ENCODE measurements at regions not wholly inside any gene's neighbourhood (a gene's known extent, or its start where the extent isn't known, plus 50 kb on each side); places are given as distances from the start of the nearest gene placed in this dataset.
"Not testable (repeated sequence)": the region's sequence is repeated elsewhere in the genome, so short reads cannot be mapped to it uniquely, and the experiment has no call there.

- no peak for DNase-seq (ENCODE audit: low spot score)
- no peak for TF ChIP-seq CTCF (IDR thresholded peaks at IDR 0.05; ENCODE audit: borderline replicate concordance, control extremely low read depth, extremely low read depth, insufficient read depth, missing control alignments)
- in situ Hi-C loops (cut with MboI; ENCODE audit: low sequenced_read_pairs, unreplicated experiment) = no loop called here
These were observed 72.5 kb downstream of the LHX2 start for GRCh38 chr9:124084087-124084486.

- no peak for TF ChIP-seq CTCF (IDR thresholded peaks at IDR 0.05; ENCODE audit: borderline replicate concordance, control extremely low read depth, extremely low read depth, insufficient read depth, missing control alignments)
- no peak for DNase-seq (ENCODE audit: low spot score)
- in situ Hi-C loops (cut with MboI; ENCODE audit: low sequenced_read_pairs, unreplicated experiment) = no loop called here
These were observed 75.7 kb downstream of the LHX2 start for GRCh38 chr9:124087226-124087625.

GRCh38 chr9:124088476-124088837 is 76.9 kb downstream of the LHX2 start:
- DNase-seq (ENCODE audit: low spot score) = no peak
- in situ Hi-C loops (cut with MboI; ENCODE audit: low sequenced_read_pairs, unreplicated experiment) = no loop called here
- TF ChIP-seq CTCF (IDR thresholded peaks at IDR 0.05; ENCODE audit: borderline replicate concordance, control extremely low read depth, extremely low read depth, insufficient read depth, missing control alignments) = no peak

GRCh38 chr9:124089631-124090488 is 78.3 kb downstream of the LHX2 start:
- DNase-seq (ENCODE audit: low spot score) = peak; percentile 70
- in situ Hi-C loops (cut with MboI; ENCODE audit: low sequenced_read_pairs, unreplicated experiment) = not testable (repeated sequence)

GRCh38 chr9:124098141-124098905 is 86.8 kb downstream of the LHX2 start:
- no peak for DNase-seq (ENCODE audit: low spot score)
- TF ChIP-seq CTCF (IDR thresholded peaks at IDR 0.05; ENCODE audit: borderline replicate concordance, control extremely low read depth, extremely low read depth, insufficient read depth, missing control alignments) = no peak
- in situ Hi-C loops (cut with MboI; ENCODE audit: low sequenced_read_pairs, unreplicated experiment) = no loop called here

- DNase-seq (ENCODE audit: low spot score) = no peak
- TF ChIP-seq CTCF (IDR thresholded peaks at IDR 0.05; ENCODE audit: borderline replicate concordance, control extremely low read depth, extremely low read depth, insufficient read depth, missing control alignments) = no peak
- in situ Hi-C loops (cut with MboI; ENCODE audit: low sequenced_read_pairs, unreplicated experiment) = no loop called here
These were observed 88.3 kb downstream of the LHX2 start for GRCh38 chr9:124099860-124100259.

Data from GM13976 (cell line).